ENCODE measurements at regions not wholly inside any gene's neighbourhood (a gene's known extent, or its start where the extent isn't known, plus 50 kb on each side); places are given as distances from the start of the nearest gene placed in this dataset.

GRCh38 chr7:46015107-46015868 is 94.2 kb upstream of the IGFBP3 start (continued):
- TF ChIP-seq REST (IDR thresholded peaks at IDR 0.05; ENCODE audit: low read depth, low read length) (no peak), FOS (IDR thresholded peaks at IDR 0.05; ENCODE audit: borderline replicate concordance, extremely low read depth, insufficient read length) (no peak), RAD21 (IDR thresholded peaks at IDR 0.05; ENCODE audit: insufficient read depth, low read depth, low read length) (no peak), BCLAF1 (IDR thresholded peaks at IDR 0.05) (no peak), NR2C1 (IDR thresholded peaks at IDR 0.05) (no peak), CREM (IDR thresholded peaks at IDR 0.05; ENCODE audit: low read depth) (no peak), POU2F2 (IDR thresholded peaks at IDR 0.05; ENCODE audit: borderline replicate concordance, low read depth, low read length) (no peak), HDAC6 (IDR thresholded peaks at IDR 0.05; ENCODE audit: unreplicated experiment) (no peak), MTA2 (IDR thresholded peaks at IDR 0.05; ENCODE audit: low read depth) (no peak), SREBF1 (IDR thresholded peaks at IDR 0.05; ENCODE audit: low read length) (no peak), E2F8 (IDR thresholded peaks at IDR 0.05; ENCODE audit: low read depth, partially characterized antibody) (no peak)
